Liver (tissue), 8 donors: ENCODE measurements at regions not wholly inside any gene's neighbourhood (a gene's known extent, or its start where the extent isn't known, plus 50 kb on each side); places are given as distances from the start of the nearest gene placed in this dataset.

Experiments
- DNase-seq: peaks from one replicate; pipeline ENCODE4 v3.0.0-alpha.2; 2017; ENCODE audit warnings: low spot score
- H3K27ac ChIP-seq, 2 donors: one replicate each; pipeline ENCODE4 v1.7.0; 2013; ENCODE audit warnings: inconsistent platforms in 2 of 2, low read length in 2 of 2, control low read depth in 1 of 2, low read depth in 1 of 2, mild to moderate bottlenecking in 1 of 2
- H3K27me3 ChIP-seq, 4 donors: one replicate each; pipeline versions ENCODE4 v1.6.1 to v1.7.0; 2013; ENCODE audit warnings: low read length in 3 of 4, inconsistent platforms in 1 of 4, mild to moderate bottlenecking in 1 of 4, moderate library complexity in 1 of 4; ENCODE audit not compliant: control insufficient read depth in 4 of 4, insufficient read depth in 4 of 4
- H3K36me3 ChIP-seq, 4 donors: one replicate each; pipeline versions ENCODE4 v1.6.1 to v1.7.0; 2013; ENCODE audit warnings: low read length in 3 of 4, mild to moderate bottlenecking in 3 of 4, low read depth in 1 of 4, moderate library complexity in 1 of 4; ENCODE audit not compliant: control insufficient read depth in 4 of 4, insufficient read depth in 3 of 4
- H3K4me1 ChIP-seq, 4 donors: one replicate each; pipeline versions ENCODE4 v1.6.1 to v1.7.0; 2013; ENCODE audit warnings: low read length in 3 of 4, mild to moderate bottlenecking in 3 of 4, moderate library complexity in 1 of 4; ENCODE audit not compliant: control insufficient read depth in 4 of 4, insufficient read depth in 4 of 4
- H3K4me3 ChIP-seq, 3 donors: one replicate each; pipeline versions ENCODE4 v1.6.1 to v1.7.0; 2013; ENCODE audit warnings: low read length in 3 of 3, control low read depth in 1 of 3, low read depth in 1 of 3, mild to moderate bottlenecking in 1 of 3
- H3K9ac ChIP-seq, 2 donors: one replicate each; pipeline ENCODE4 v1.7.0; 2013; ENCODE audit warnings: low read length in 2 of 2, mild to moderate bottlenecking in 2 of 2, moderate library complexity in 2 of 2, control low read depth in 1 of 2, low read depth in 1 of 2
- H3K9me3 ChIP-seq, 4 donors: one replicate each; pipeline versions ENCODE4 v1.6.1 to v1.7.0; 2013; ENCODE audit warnings: low read length in 3 of 4; ENCODE audit not compliant: control insufficient read depth in 4 of 4
- EGR1 ChIP-seq, 2 donors: IDR thresholded peaks; 2 replicates each; pipeline ENCODE4 v1.6.1; 2016 to 2018; ENCODE audit warnings: antibody characterized with exemption in 2 of 2, low read depth in 2 of 2
- HNF4A ChIP-seq, 2 donors: conservative IDR thresholded peaks; 2 replicates each; pipeline ENCODE4 v1.6.1; 2016; ENCODE audit warnings: antibody characterized with exemption in 2 of 2, mild to moderate bottlenecking in 2 of 2
- HNF4G ChIP-seq: IDR thresholded peaks from 2 replicates; pipeline ENCODE4 v1.6.1; 2016; ENCODE audit warnings: antibody characterized with exemption
- JUND ChIP-seq, 2 donors: IDR thresholded peaks; 2 replicates each; pipeline ENCODE4 v1.6.1; 2016; ENCODE audit warnings: antibody characterized with exemption in 2 of 2
- NR2F2 ChIP-seq: IDR thresholded peaks from 2 replicates; pipeline ENCODE4 v1.6.1; 2016; ENCODE audit warnings: antibody characterized with exemption
- RAD21 ChIP-seq, 2 donors: IDR thresholded peaks; 2 replicates each; pipeline ENCODE4 v1.6.1; 2016; ENCODE audit warnings: antibody characterized with exemption in 2 of 2, mild to moderate bottlenecking in 2 of 2
- RXRA ChIP-seq, 2 donors: IDR thresholded peaks; 2 replicates each; pipeline ENCODE4 v1.6.1; 2017 to 2018; ENCODE audit warnings: antibody characterized with exemption in 2 of 2, mild to moderate bottlenecking in 1 of 2
- TAF1 ChIP-seq: conservative IDR thresholded peaks from 2 replicates; pipeline ENCODE4 v1.6.1; 2016; ENCODE audit warnings: antibody characterized with exemption, mild to moderate bottlenecking
- YY1 ChIP-seq: IDR thresholded peaks from 2 replicates; pipeline ENCODE4 v1.6.1; 2016; ENCODE audit warnings: antibody characterized with exemption, mild to moderate bottlenecking
- WGBS: extraction: QIAGEN DNeasy Blood & Tissue Kit; methylation state at CpG from one replicate; pipeline ENCODE4 v1.1.7; 2013; 5-methylcytosine and 5-hydroxymethylcytosine counted together
- TF ChIP-seq, protein P1 (sequence below): IDR thresholded peaks from 2 replicates; pipeline ENCODE4 v1.6.1; 2016; ENCODE audit warnings: antibody characterized with exemption
- TF ChIP-seq, protein P2 (sequence below): fragments of 150-350 bp; IDR thresholded peaks from 2 replicates; pipeline ENCODE4 v1.5.1; 2017; ENCODE audit warnings: improper control_type of control experiment, low read depth, low read length; ENCODE audit not compliant: missing input control
- TF ChIP-seq, protein P3 (sequence below): IDR thresholded peaks from 2 replicates; pipeline ENCODE4 v1.6.1; 2016; ENCODE audit warnings: antibody characterized with exemption
- TF ChIP-seq, protein P4 (sequence below): IDR thresholded peaks from 2 replicates; pipeline ENCODE4 v1.6.1; 2016; ENCODE audit warnings: antibody characterized with exemption, mild to moderate bottlenecking
- TF ChIP-seq, protein P5 (sequence below): IDR thresholded peaks from 2 replicates; pipeline ENCODE4 v1.6.1; 2016; ENCODE audit warnings: antibody characterized with exemption
- donor health status: healthy.
- donor health status: healthy.
- donor health status: healthy.
- donor health status: healthy.
- donor health status: healthy.

DNA sequence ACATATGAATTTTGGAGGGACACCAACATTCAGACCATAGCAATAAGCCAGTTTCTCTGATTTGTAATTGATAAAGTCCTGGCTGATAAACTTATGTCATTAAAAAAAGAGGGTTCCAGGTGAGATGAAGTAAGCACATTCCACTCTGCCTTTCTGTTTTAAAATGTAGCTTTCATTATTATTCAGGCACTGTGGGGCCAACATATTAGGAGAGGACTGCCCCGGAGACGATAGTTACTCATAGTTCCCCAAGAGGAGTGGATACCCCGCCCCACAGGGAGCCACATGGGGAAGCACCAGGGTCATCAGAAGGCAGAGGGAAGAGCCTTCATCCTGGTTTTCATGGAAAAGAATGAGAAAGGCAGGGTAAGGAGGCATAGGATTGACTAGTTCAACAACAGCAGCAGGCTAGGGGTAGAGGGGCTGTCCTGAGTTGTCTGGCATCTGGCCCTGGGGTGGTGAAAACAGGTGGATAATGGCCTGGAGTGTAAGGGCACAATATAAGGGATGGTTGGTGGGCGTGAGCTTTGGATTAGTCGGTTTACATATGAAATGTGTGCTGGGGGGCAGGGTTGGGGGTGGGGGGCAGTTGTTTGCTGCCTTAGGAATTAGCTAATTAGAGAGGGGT, 78.7 kb upstream of the PROK2 start:
- Histone ChIP-seq H3K36me3 (no peaks in the 10 kb centered on the region), H3K9me3 (peaks cover 0 to 13% (median 10%) of the 10 kb centered on the region in 4 donors), H3K27ac (no peak overlapping the region), H3K4me3 (no peak overlapping the region), H3K27me3 (peaks cover 0 to 4% (median 0%) of the 10 kb centered on the region in 4 donors), H3K9ac (no peak overlapping the region), H3K4me1 (no peaks in the 10 kb centered on the region)
- DNase-seq, result no peak
- TF ChIP-seq EGR1 (IDR thresholded peaks at IDR 0.05; ENCODE audit: low read depth in 2 of 2) (no peak), HNF4A (conservative IDR thresholded peaks at IDR 0.05) (no peak), TAF1 (no peak), RAD21 (IDR thresholded peaks at IDR 0.05) (no peak), RXRA (IDR thresholded peaks at IDR 0.05) (no peak), JUND (IDR thresholded peaks at IDR 0.05) (no peak), HNF4G (no peak)
- TF ChIP-seq, protein P1, sequence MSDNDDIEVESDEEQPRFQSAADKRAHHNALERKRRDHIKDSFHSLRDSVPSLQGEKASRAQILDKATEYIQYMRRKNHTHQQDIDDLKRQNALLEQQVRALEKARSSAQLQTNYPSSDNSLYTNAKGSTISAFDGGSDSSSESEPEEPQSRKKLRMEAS, result no peak
- TF ChIP-seq, protein P2, sequence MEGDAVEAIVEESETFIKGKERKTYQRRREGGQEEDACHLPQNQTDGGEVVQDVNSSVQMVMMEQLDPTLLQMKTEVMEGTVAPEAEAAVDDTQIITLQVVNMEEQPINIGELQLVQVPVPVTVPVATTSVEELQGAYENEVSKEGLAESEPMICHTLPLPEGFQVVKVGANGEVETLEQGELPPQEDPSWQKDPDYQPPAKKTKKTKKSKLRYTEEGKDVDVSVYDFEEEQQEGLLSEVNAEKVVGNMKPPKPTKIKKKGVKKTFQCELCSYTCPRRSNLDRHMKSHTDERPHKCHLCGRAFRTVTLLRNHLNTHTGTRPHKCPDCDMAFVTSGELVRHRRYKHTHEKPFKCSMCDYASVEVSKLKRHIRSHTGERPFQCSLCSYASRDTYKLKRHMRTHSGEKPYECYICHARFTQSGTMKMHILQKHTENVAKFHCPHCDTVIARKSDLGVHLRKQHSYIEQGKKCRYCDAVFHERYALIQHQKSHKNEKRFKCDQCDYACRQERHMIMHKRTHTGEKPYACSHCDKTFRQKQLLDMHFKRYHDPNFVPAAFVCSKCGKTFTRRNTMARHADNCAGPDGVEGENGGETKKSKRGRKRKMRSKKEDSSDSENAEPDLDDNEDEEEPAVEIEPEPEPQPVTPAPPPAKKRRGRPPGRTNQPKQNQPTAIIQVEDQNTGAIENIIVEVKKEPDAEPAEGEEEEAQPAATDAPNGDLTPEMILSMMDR, result no peak
- TF ChIP-seq, protein P3, sequence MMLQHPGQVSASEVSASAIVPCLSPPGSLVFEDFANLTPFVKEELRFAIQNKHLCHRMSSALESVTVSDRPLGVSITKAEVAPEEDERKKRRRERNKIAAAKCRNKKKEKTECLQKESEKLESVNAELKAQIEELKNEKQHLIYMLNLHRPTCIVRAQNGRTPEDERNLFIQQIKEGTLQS, result no peak
- TF ChIP-seq, protein P4, sequence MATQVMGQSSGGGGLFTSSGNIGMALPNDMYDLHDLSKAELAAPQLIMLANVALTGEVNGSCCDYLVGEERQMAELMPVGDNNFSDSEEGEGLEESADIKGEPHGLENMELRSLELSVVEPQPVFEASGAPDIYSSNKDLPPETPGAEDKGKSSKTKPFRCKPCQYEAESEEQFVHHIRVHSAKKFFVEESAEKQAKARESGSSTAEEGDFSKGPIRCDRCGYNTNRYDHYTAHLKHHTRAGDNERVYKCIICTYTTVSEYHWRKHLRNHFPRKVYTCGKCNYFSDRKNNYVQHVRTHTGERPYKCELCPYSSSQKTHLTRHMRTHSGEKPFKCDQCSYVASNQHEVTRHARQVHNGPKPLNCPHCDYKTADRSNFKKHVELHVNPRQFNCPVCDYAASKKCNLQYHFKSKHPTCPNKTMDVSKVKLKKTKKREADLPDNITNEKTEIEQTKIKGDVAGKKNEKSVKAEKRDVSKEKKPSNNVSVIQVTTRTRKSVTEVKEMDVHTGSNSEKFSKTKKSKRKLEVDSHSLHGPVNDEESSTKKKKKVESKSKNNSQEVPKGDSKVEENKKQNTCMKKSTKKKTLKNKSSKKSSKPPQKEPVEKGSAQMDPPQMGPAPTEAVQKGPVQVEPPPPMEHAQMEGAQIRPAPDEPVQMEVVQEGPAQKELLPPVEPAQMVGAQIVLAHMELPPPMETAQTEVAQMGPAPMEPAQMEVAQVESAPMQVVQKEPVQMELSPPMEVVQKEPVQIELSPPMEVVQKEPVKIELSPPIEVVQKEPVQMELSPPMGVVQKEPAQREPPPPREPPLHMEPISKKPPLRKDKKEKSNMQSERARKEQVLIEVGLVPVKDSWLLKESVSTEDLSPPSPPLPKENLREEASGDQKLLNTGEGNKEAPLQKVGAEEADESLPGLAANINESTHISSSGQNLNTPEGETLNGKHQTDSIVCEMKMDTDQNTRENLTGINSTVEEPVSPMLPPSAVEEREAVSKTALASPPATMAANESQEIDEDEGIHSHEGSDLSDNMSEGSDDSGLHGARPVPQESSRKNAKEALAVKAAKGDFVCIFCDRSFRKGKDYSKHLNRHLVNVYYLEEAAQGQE, result no peak
- TF ChIP-seq, protein P5, sequence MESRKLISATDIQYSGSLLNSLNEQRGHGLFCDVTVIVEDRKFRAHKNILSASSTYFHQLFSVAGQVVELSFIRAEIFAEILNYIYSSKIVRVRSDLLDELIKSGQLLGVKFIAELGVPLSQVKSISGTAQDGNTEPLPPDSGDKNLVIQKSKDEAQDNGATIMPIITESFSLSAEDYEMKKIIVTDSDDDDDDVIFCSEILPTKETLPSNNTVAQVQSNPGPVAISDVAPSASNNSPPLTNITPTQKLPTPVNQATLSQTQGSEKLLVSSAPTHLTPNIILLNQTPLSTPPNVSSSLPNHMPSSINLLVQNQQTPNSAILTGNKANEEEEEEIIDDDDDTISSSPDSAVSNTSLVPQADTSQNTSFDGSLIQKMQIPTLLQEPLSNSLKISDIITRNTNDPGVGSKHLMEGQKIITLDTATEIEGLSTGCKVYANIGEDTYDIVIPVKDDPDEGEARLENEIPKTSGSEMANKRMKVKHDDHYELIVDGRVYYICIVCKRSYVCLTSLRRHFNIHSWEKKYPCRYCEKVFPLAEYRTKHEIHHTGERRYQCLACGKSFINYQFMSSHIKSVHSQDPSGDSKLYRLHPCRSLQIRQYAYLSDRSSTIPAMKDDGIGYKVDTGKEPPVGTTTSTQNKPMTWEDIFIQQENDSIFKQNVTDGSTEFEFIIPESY, result no peak
- WGBS, result 71% methylated on average over 5 of the region's 5 CpGs

DNA sequence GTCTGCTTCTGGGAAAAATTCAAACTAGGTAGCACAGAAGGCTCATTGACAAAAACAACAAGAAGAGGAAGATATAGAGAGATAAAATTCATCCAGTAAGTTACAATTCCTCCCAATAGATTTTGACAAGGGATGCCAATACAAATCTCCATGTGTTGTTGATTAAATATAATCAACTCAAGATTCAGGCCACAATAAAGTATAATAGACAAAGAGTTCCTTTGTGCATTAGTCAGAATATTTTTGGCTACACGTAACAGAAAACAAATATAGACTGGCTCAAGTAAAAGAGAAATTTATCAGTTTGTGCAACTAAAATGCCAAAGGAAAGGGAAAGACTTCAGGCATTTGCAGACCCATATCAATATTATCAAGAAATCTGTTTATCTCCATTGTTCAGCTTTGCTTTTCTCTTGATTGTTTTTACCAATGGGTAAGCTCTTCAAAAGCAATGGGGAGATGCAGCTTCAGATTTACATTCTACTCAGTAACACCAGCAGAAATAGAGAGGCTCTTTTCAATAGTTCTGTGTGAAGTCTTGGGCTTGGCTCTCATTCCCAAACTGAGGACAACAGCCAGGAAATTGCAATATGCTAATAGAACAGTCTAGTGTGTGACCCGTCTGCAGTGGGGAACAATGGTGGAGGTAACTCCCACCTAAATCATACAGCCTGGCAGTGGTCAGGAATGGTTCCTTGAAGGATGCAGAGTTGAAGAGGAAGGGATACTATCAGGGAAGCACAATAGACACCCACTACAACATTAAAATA, 77.6 kb upstream of the PROK2 start:
- no peak for DNase-seq
- H3K4me3 ChIP-seq, result no peak overlapping the region
- H3K4me1 ChIP-seq, result no peaks in the 10 kb centered on the region
- H3K9ac ChIP-seq, result no peak overlapping the region
- H3K27me3 ChIP-seq, result peaks cover 0 to 4% (median 0%) of the 10 kb centered on the region in 4 donors
- H3K9me3 ChIP-seq, result peaks cover 0 to 13% (median 10%) of the 10 kb centered on the region in 4 donors
- no peaks in the 10 kb centered on the region for H3K36me3 ChIP-seq
- WGBS, result 73% methylated on average over 2 of the region's 2 CpGs
- no peak overlapping the region for H3K27ac ChIP-seq
- TF ChIP-seq, protein P1, result no peak
- TF ChIP-seq YY1 (no peak), NR2F2 (no peak), HNF4A (conservative IDR thresholded peaks at IDR 0.05) (no peak), TAF1 (no peak)
- TF ChIP-seq, protein P3, result no peak
- TF ChIP-seq, protein P4, result no peak
- TF ChIP-seq, protein P2, result no peak
